PC-3 (cell line): ENCODE measurements at regions not wholly inside any gene's neighbourhood (a gene's known extent, or its start where the extent isn't known, plus 50 kb on each side); places are given as distances from the start of the nearest gene placed in this dataset.

Experiments
- EZH2 ChIP-seq: fragments of 300-600 bp; sonication (generic); IDR thresholded peaks from one replicate; pipeline ENCODE4 v1.6.1; 2017; ENCODE audit warnings: antibody characterized with exemption, mild to moderate bottlenecking, low read length; ENCODE audit not compliant: unreplicated experiment
- EZH2phosphoT487 ChIP-seq: fragments of 300-600 bp; sonication (generic); IDR thresholded peaks from 2 replicates; pipeline ENCODE4 v1.6.1; 2018; ENCODE audit warnings: mild to moderate bottlenecking, antibody characterized with exemption, low read length, borderline replicate concordance
- TF ChIP-seq, protein P1 (sequence below): fragments of 300-600 bp; sonication (generic); conservative IDR thresholded peaks from 2 replicates; pipeline ENCODE4 v1.5.1; 2017; ENCODE audit warnings: antibody characterized with exemption, low read depth, mild to moderate bottlenecking, low read length

DNA sequence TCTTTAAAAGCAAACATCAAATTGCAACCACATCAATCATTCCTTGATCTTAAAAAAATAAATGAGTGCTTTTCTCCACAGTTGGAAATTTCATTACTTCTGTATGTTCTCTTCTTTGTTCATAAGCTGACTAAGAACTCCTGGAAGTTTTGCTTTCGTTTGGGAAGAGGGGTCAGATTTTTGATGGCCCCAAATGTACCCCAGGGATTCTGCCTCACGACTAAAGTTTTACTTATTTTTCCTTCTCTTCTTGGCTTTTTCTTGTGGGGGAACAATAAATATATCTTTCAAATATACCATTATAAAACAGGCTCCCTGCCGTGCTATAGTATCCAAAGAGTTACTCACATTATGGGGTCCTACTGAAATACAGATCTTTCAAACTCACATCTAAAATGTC is 215.0 kb upstream of the CDIN1 start:
- TF ChIP-seq, protein P1, sequence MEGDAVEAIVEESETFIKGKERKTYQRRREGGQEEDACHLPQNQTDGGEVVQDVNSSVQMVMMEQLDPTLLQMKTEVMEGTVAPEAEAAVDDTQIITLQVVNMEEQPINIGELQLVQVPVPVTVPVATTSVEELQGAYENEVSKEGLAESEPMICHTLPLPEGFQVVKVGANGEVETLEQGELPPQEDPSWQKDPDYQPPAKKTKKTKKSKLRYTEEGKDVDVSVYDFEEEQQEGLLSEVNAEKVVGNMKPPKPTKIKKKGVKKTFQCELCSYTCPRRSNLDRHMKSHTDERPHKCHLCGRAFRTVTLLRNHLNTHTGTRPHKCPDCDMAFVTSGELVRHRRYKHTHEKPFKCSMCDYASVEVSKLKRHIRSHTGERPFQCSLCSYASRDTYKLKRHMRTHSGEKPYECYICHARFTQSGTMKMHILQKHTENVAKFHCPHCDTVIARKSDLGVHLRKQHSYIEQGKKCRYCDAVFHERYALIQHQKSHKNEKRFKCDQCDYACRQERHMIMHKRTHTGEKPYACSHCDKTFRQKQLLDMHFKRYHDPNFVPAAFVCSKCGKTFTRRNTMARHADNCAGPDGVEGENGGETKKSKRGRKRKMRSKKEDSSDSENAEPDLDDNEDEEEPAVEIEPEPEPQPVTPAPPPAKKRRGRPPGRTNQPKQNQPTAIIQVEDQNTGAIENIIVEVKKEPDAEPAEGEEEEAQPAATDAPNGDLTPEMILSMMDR, result no peak
- TF ChIP-seq EZH2phosphoT487, result no peak
- no peak for TF ChIP-seq EZH2
